CD4-positive, CD25-positive, alpha-beta regulatory T cell (primary cell): ENCODE measurements at regions not wholly inside any gene's neighbourhood (a gene's known extent, or its start where the extent isn't known, plus 50 kb on each side); places are given as distances from the start of the nearest gene placed in this dataset.

Source experiments
- ATAC-seq, 2 donors: fragments of 150-1000 bp; cut with Tn5 transposase; one replicate each; pipeline ENCODE4 v1.10.0; 2021; ENCODE audit warnings: low read depth in 2 of 2, moderate number of reproducible peaks in 2 of 2, moderate library complexity in 1 of 2
- DNase-seq, 3 donors: peaks; one replicate each; pipeline versions ENCODE4 v3.0.0 to v3.0.0-alpha.2; 2012 to 2022; ENCODE audit warnings: mixed read lengths in 1 of 3
- H3K27ac ChIP-seq: one replicate; pipeline ENCODE4 v1.7.0; 2013; ENCODE audit warnings: mild to moderate bottlenecking, low read length; ENCODE audit not compliant: insufficient read depth, poor library complexity, severe bottlenecking
- H3K27me3 ChIP-seq: one replicate; pipeline ENCODE4 v1.7.0; 2013; ENCODE audit warnings: low read length; ENCODE audit not compliant: control insufficient read depth, insufficient read depth
- H3K36me3 ChIP-seq: one replicate; pipeline ENCODE4 v1.7.0; 2013; ENCODE audit warnings: mild to moderate bottlenecking, low read length, moderate library complexity; ENCODE audit not compliant: control insufficient read depth, insufficient read depth
- H3K4me1 ChIP-seq: 2 replicates; pipeline ENCODE4 v1.7.0; 2013; ENCODE audit warnings: mild to moderate bottlenecking, low read length; ENCODE audit not compliant: insufficient read depth, control insufficient read depth, poor library complexity, severe bottlenecking
- H3K4me3 ChIP-seq: one replicate; pipeline ENCODE4 v1.7.0; 2013; ENCODE audit warnings: low read depth, mild to moderate bottlenecking, low read length, moderate library complexity
- H3K9me3 ChIP-seq, 2 experiments: 1 replicate in 1 of 2; 2 replicates in 1 of 2; pipeline ENCODE4 v1.7.0; 2013; ENCODE audit warnings: low read length in 2 of 2, mild to moderate bottlenecking in 1 of 2, moderate library complexity in 1 of 2; ENCODE audit not compliant: control insufficient read depth in 2 of 2
- H3K27ac Mint-ChIP-seq, 3 donors: one replicate each; pipeline ENCODE4 v1.8.0; 2020 to 2022; ENCODE audit warnings: mild to moderate bottlenecking in 3 of 3, mixed read lengths in 3 of 3, moderate library complexity in 2 of 3
- H3K27me3 Mint-ChIP-seq: one replicate; pipeline ENCODE4 v1.8.0; 2022; ENCODE audit warnings: mild to moderate bottlenecking, mixed read lengths
- H3K36me3 Mint-ChIP-seq: one replicate; pipeline ENCODE4 v1.8.0; 2020; ENCODE audit warnings: mixed read lengths
- H3K4me1 Mint-ChIP-seq, 4 donors: one replicate each; pipeline ENCODE4 v1.8.0; 2020 to 2022; ENCODE audit warnings: mixed read lengths in 4 of 4, mild to moderate bottlenecking in 1 of 4
- H3K4me3 Mint-ChIP-seq, 4 donors: one replicate each; pipeline ENCODE4 v1.8.0; 2020 to 2022; ENCODE audit warnings: mild to moderate bottlenecking in 4 of 4, mixed read lengths in 4 of 4, moderate library complexity in 3 of 4
- H3K9me3 Mint-ChIP-seq, 7 donors: one replicate each; pipeline ENCODE4 v1.8.0; 2020 to 2022; ENCODE audit warnings: mixed read lengths in 7 of 7, mild to moderate bottlenecking in 3 of 7, moderate library complexity in 2 of 7

DNA sequence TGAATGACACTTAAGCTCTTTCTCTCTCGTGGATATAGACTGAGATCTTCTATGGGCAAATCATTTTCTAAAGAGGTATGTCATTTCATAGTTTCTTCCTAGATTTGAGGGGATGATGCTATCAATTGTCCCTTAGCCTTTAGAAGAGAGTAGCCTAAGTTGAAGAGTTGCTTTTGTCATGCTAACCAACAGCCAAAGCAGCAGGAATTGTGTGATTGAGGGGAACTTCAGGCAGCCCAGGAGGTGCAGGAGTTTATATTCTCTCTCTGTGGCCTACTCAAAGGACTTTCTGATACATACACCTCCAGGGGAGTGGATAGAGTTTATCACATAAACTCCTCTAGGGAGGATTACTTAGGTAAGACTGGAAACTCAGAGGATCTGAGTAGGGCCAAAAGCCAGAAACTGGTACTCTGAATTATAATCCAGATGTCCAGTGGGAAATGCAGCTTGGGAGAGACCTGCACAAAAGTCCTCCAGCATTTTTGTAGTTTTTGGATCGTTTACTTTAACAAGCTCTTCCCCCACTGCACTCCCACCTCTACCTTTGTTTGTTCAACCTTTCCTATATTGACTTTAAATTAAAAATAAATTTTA lies 150.7 kb upstream of the CCDC68 start:
- no peak for DNase-seq
- H3K27me3 ChIP-seq: no peaks in the 10 kb centered on the region
- H3K27ac ChIP-seq: no peak overlapping the region
- no peak for ATAC-seq
- no peaks in the 10 kb centered on the region for H3K4me1 Mint-ChIP-seq
- H3K36me3 Mint-ChIP-seq: no peaks in the 10 kb centered on the region
- H3K9me3 ChIP-seq: no peaks in the 10 kb centered on the region
- no peaks in the 10 kb centered on the region for H3K36me3 ChIP-seq
- H3K27ac Mint-ChIP-seq: no peak overlapping the region
- H3K4me3 ChIP-seq: no peak overlapping the region
- H3K4me1 ChIP-seq: no peaks in the 10 kb centered on the region
- no peak overlapping the region for H3K4me3 Mint-ChIP-seq
- no peaks in the 10 kb centered on the region for H3K27me3 Mint-ChIP-seq
- peaks cover 0 to 8% (median 4%) of the 10 kb centered on the region in 7 donors for H3K9me3 Mint-ChIP-seq

DNA sequence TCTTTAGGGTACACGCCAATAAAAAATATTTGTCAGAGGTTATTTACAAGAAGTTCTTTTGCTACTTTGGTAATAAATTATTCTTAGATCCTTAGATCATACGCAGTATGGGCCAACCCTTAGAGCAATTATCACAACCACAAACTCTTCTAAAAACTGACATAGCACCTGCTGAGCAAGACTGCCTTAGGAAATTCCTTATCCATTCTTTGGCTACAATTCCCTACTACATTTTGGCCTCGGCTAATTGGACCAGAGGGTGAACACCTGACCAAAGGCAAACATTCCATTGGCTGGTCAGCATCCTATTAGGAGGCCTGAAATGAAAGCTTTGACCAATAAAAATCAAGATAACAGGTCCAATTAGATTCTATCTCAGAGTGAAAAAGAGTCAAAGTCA lies 147.6 kb upstream of the CCDC68 start:
- Histone ChIP-seq H3K27ac (no peak overlapping the region), H3K4me3 (no peak overlapping the region)

DNA sequence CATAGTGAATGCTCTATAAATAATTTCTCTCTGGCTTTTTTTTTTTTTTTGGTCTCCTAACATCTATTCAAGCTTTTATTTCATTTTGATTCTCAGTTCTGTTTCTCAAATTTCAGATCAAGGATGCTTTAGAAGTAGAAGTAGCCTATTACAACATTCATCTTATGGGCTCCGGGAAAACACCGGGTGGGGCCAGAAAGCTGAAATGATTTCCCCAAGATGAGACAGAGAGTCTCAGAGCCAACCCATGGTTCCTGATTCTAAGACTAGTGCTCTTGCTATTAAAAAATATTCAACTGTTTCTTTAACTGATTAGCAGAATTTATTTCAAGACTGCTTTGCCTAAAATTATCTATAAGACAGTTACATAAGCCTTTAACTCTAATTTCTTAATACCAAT lies 147.2 kb upstream of the CCDC68 start:
- no peak overlapping the region for H3K4me3 Mint-ChIP-seq
- DNase-seq: no peak
- peak overlapping the region in 1 of 3 donors; percentile 12 for H3K27ac Mint-ChIP-seq
- peaks cover 0 to 9% (median 4%) of the 10 kb centered on the region in 7 donors for H3K9me3 Mint-ChIP-seq
- Histone ChIP-seq H3K4me3 (no peak overlapping the region), H3K27ac (no peak overlapping the region), H3K4me1 (no peaks in the 10 kb centered on the region), H3K27me3 (no peaks in the 10 kb centered on the region), H3K36me3 (no peaks in the 10 kb centered on the region), H3K9me3 (no peaks in the 10 kb centered on the region)
- H3K4me1 Mint-ChIP-seq: no peaks in the 10 kb centered on the region
- ATAC-seq: no peak
- no peaks in the 10 kb centered on the region for H3K27me3 Mint-ChIP-seq
- H3K36me3 Mint-ChIP-seq: no peaks in the 10 kb centered on the region

More for the DNA sequence above, 147.6 kb upstream of the CCDC68 start:
- no peak overlapping the region for H3K27ac Mint-ChIP-seq
- no peak overlapping the region for H3K4me3 Mint-ChIP-seq
- no peaks in the 10 kb centered on the region for H3K36me3 ChIP-seq
- ATAC-seq (no peak), DNase-seq (no peak)
- no peaks in the 10 kb centered on the region for H3K4me1 Mint-ChIP-seq
- no peaks in the 10 kb centered on the region for H3K27me3 Mint-ChIP-seq
- no peaks in the 10 kb centered on the region for H3K36me3 Mint-ChIP-seq
- peaks cover 0 to 9% (median 5%) of the 10 kb centered on the region in 7 donors for H3K9me3 Mint-ChIP-seq
- no peaks in the 10 kb centered on the region for H3K27me3 ChIP-seq
- H3K9me3 ChIP-seq: no peaks in the 10 kb centered on the region
- H3K4me1 ChIP-seq: no peaks in the 10 kb centered on the region

DNA sequence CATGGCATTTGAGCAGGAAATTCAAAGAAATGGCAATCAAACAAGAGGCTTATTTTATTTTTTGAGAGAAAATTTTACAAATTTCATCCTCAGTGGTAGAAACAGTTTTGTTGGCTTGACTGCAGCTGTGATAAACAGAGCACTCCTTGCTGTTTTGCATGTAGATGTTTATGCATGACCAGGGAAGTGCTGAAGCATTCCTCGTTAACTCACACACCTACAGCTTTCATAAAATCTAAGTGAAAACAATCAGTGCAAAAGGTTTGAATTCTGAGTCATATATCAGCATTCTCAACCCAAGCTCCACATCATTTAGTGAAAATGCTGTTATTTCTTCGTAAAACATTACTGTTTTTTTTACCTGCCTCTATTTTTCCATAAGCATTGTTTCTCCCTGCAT lies 146.6 kb upstream of the CCDC68 start:
- ATAC-seq: no peak
- no peaks in the 10 kb centered on the region for H3K36me3 Mint-ChIP-seq
- no peak for DNase-seq
- H3K4me3 Mint-ChIP-seq: no peak overlapping the region
- H3K9me3 ChIP-seq: no peaks in the 10 kb centered on the region
- no peak overlapping the region for H3K27ac ChIP-seq
- no peaks in the 10 kb centered on the region for H3K27me3 ChIP-seq
- H3K4me3 ChIP-seq: no peak overlapping the region
- H3K4me1 ChIP-seq: no peaks in the 10 kb centered on the region
- H3K36me3 ChIP-seq: no peaks in the 10 kb centered on the region
- peaks cover 2 to 9% (median 4%) of the 10 kb centered on the region in 7 donors for H3K9me3 Mint-ChIP-seq
- H3K27me3 Mint-ChIP-seq: no peaks in the 10 kb centered on the region
- no peaks in the 10 kb centered on the region for H3K4me1 Mint-ChIP-seq
- H3K27ac Mint-ChIP-seq: peak overlapping the region in 1 of 3 donors; percentile 12

DNA sequence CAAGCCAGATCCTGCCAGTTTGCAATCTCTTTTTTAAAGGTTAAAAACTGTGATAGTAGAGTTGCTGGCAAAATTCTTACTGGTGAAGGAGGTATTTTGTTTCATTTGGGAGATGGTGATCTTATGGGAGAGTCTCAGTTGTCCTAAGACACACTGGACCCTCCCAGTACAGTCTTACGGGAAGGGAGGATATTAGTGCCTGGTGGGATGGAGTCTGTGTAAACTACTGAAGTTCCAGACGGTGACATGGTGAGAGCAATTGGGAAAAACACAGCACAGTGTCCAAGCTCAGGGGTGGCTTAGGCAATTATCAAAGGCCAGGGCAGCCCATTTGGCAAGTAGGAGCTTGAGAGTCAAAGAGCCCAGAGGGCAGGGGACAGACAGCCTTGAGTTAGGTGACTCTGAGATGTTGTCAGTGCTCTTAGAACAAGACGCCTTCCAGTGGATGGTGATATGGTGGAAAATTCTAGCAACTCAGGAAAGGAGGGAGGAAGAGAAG lies 143.7 kb upstream of the CCDC68 start:
- H3K27me3 ChIP-seq: no peaks in the 10 kb centered on the region
- no peaks in the 10 kb centered on the region for H3K9me3 ChIP-seq
- no peaks in the 10 kb centered on the region for H3K4me1 Mint-ChIP-seq
- no peak overlapping the region for H3K4me3 ChIP-seq
- H3K27me3 Mint-ChIP-seq: no peaks in the 10 kb centered on the region
- DNase-seq (no peak), ATAC-seq (no peak)
- H3K27ac Mint-ChIP-seq: no peak overlapping the region
- peaks cover 2 to 6% (median 4%) of the 10 kb centered on the region in 7 donors for H3K9me3 Mint-ChIP-seq
- no peaks in the 10 kb centered on the region for H3K36me3 ChIP-seq
- no peaks in the 10 kb centered on the region for H3K4me1 ChIP-seq
- H3K27ac ChIP-seq: no peak overlapping the region
- no peaks in the 10 kb centered on the region for H3K36me3 Mint-ChIP-seq
- no peak overlapping the region for H3K4me3 Mint-ChIP-seq

DNA sequence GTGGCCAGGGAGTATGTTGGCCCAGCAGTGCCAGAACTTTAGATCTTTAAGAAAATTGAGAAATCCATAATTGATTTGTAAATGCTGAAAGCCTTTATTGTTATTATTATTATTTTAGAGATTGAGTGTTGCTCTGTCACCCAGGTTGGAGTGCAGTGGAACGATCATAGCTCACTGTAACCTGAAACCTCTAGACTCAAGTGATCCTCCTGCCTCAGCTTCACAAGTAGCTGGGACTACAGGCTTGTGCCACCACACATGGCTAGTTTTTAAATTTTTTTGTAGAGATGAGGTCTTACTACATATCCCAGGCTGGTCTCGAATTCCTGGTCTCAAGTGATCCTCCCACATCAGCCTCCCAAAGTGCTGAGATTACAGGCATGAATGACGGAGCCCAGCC lies 143.2 kb upstream of the CCDC68 start:
- no peaks in the 10 kb centered on the region for H3K36me3 Mint-ChIP-seq
- H3K9me3 Mint-ChIP-seq: peaks cover 2 to 6% (median 4%) of the 10 kb centered on the region in 7 donors
- ATAC-seq (no peak), DNase-seq (no peak)
- H3K36me3 ChIP-seq: no peaks in the 10 kb centered on the region
- no peaks in the 10 kb centered on the region for H3K4me1 Mint-ChIP-seq
- H3K27ac Mint-ChIP-seq: no peak overlapping the region
- H3K4me3 ChIP-seq: no peak overlapping the region
- H3K27me3 ChIP-seq: no peaks in the 10 kb centered on the region
- H3K4me3 Mint-ChIP-seq: no peak overlapping the region
- no peaks in the 10 kb centered on the region for H3K27me3 Mint-ChIP-seq
- no peaks in the 10 kb centered on the region for H3K9me3 ChIP-seq
- no peak overlapping the region for H3K27ac ChIP-seq
- no peaks in the 10 kb centered on the region for H3K4me1 ChIP-seq

DNA sequence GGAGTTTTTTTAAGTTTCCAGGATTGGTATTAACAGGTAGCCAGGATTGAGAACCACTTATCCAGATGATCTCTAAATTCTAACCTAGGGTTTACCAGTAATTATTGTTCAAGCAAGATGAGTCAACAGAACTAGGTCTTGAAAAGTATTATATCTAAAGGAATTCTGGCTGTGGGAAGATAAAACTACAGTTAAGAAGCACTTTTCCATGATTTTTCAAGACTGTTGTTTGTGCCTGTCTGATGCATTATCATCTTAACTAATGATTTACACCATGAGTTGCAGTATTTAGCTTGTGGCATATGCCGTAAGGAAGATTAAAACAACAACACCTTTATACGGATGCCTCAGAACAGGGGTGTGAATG lies 142.2 kb upstream of the CCDC68 start:
- Mint-ChIP-seq H3K36me3 (no peaks in the 10 kb centered on the region), H3K4me3 (no peak overlapping the region), H3K27me3 (no peaks in the 10 kb centered on the region), H3K4me1 (no peaks in the 10 kb centered on the region), H3K9me3 (peaks cover 2 to 6% (median 4%) of the 10 kb centered on the region in 7 donors), H3K27ac (no peak overlapping the region)
- no peak for ATAC-seq
- Histone ChIP-seq H3K27ac (no peak overlapping the region), H3K4me1 (no peaks in the 10 kb centered on the region), H3K4me3 (no peak overlapping the region), H3K27me3 (no peaks in the 10 kb centered on the region), H3K9me3 (no peaks in the 10 kb centered on the region), H3K36me3 (no peaks in the 10 kb centered on the region)
- DNase-seq: no peak

DNA sequence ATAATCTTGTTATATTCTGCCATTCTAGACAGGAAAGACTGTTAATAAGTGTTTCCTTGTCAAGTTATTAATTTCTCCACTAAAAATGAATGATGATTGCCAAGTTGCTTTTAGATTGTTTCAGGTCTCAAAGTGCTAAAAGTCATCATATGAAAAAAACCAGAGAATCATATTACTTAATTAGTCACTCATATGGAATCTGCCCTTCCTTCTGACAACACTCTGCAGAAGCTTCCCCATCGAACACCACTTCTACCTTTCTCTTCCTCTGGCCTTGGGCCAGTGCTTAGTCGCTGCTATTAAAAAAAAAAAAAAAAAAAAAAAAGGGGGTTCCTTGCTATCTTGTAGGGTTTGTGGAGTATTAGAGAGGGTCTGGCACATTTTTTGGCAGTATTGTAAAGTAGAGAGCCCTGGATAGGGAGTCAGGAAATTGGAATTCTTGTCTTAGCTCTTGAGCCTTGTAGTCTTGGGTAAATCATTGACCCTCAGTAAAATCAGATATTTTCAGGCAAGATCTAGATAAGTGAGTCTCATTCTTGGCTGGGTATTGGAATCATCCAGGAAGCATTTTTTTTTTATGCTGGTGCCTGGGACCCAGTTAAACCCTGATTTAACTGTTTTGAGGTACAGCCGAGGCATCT lies 141.7 kb upstream of the CCDC68 start:
- no peaks in the 10 kb centered on the region for H3K4me1 ChIP-seq
- Mint-ChIP-seq H3K4me1 (no peaks in the 10 kb centered on the region), H3K27me3 (no peaks in the 10 kb centered on the region), H3K4me3 (no peak overlapping the region), H3K27ac (no peak overlapping the region), H3K9me3 (peaks cover 2 to 6% (median 4%) of the 10 kb centered on the region in 7 donors), H3K36me3 (no peaks in the 10 kb centered on the region)
- no peak overlapping the region for H3K4me3 ChIP-seq
- no peaks in the 10 kb centered on the region for H3K36me3 ChIP-seq
- no peaks in the 10 kb centered on the region for H3K27me3 ChIP-seq
- H3K9me3 ChIP-seq: no peaks in the 10 kb centered on the region
- no peak for DNase-seq
- ATAC-seq: no peak
- no peak overlapping the region for H3K27ac ChIP-seq
